HUES48 (cell line): ENCODE measurements at regions not wholly inside any gene's neighbourhood (a gene's known extent, or its start where the extent isn't known, plus 50 kb on each side); places are given as distances from the start of the nearest gene placed in this dataset.

ENCODE experiments used
- H3K27ac ChIP-seq: one replicate; pipeline ENCODE4 v1.7.0; 2013; ENCODE audit warnings: low read depth, low read length, inconsistent platforms
- H3K27me3 ChIP-seq: 2 replicates; pipeline ENCODE4 v1.6.1; 2013; ENCODE audit warnings: mild to moderate bottlenecking, low read length; ENCODE audit not compliant: control insufficient read depth, insufficient read depth
- H3K36me3 ChIP-seq: 2 replicates; pipeline ENCODE4 v1.6.1; 2013; ENCODE audit warnings: low read length; ENCODE audit not compliant: control insufficient read depth, insufficient read depth
- H3K4me1 ChIP-seq: 2 replicates; pipeline ENCODE4 v1.6.1; 2013; ENCODE audit warnings: mild to moderate bottlenecking, low read length; ENCODE audit not compliant: control insufficient read depth, insufficient read depth
- H3K4me3 ChIP-seq: 2 replicates; pipeline ENCODE4 v1.5.1; 2013; ENCODE audit warnings: mild to moderate bottlenecking, low read depth, low read length
- H3K9ac ChIP-seq: 2 replicates; pipeline ENCODE4 v1.6.1; 2013; ENCODE audit warnings: mild to moderate bottlenecking, low read depth, low read length, moderate library complexity
- H3K9me3 ChIP-seq: 2 replicates; pipeline ENCODE4 v1.6.1; 2013; ENCODE audit warnings: low read length; ENCODE audit not compliant: control insufficient read depth, insufficient read depth

GRCh38 chr16:64417711-64418227 is 704.1 kb downstream of the CDH11 start:
- H3K9me3 ChIP-seq, result peaks cover 12% of the 10 kb centered on the region; the same call in 1 of the 2 replicates
- no peaks in the 10 kb centered on the region for H3K27me3 ChIP-seq
- H3K4me3 ChIP-seq, result no peak overlapping the region
- H3K27ac ChIP-seq, result no peak overlapping the region
- H3K4me1 ChIP-seq, result no peaks in the 10 kb centered on the region
- no peak overlapping the region for H3K9ac ChIP-seq
- H3K36me3 ChIP-seq, result no peaks in the 10 kb centered on the region

- no peaks in the 10 kb centered on the region for H3K27me3 ChIP-seq
- H3K36me3 ChIP-seq, result no peaks in the 10 kb centered on the region
- no peaks in the 10 kb centered on the region for H3K4me1 ChIP-seq
- no peak overlapping the region for H3K27ac ChIP-seq
- H3K4me3 ChIP-seq, result no peak overlapping the region
- H3K9ac ChIP-seq, result no peak overlapping the region
- H3K9me3 ChIP-seq, result 0 out of 2 replicates have a peak, but pooled peaks cover 3% of the 10 kb centered on the region
These were observed 705.5 kb downstream of the CDH11 start for GRCh38 chr16:64416216-64417005.

GRCh38 chr16:64412578-64413280 is 709.1 kb downstream of the CDH11 start:
- Histone ChIP-seq H3K4me3 (no peak overlapping the region), H3K4me1 (no peaks in the 10 kb centered on the region), H3K27ac (no peak overlapping the region), H3K27me3 (no peaks in the 10 kb centered on the region), H3K9ac (no peak overlapping the region), H3K9me3 (no peaks in the 10 kb centered on the region), H3K36me3 (no peaks in the 10 kb centered on the region)

GRCh38 chr16:64410306-64410705 is 711.6 kb downstream of the CDH11 start:
- Histone ChIP-seq H3K9ac (no peak overlapping the region), H3K4me3 (no peak overlapping the region), H3K9me3 (no peaks in the 10 kb centered on the region), H3K27ac (no peak overlapping the region), H3K27me3 (no peaks in the 10 kb centered on the region), H3K4me1 (no peaks in the 10 kb centered on the region), H3K36me3 (no peaks in the 10 kb centered on the region)

- H3K9me3 ChIP-seq, result no peaks in the 10 kb centered on the region
These were observed 712.1 kb downstream of the CDH11 start for GRCh38 chr16:64409783-64410210.

GRCh38 chr16:64408699-64409098 is 713.2 kb downstream of the CDH11 start:
- Histone ChIP-seq H3K4me3 (no peak overlapping the region), H3K4me1 (no peaks in the 10 kb centered on the region), H3K27me3 (no peaks in the 10 kb centered on the region), H3K9me3 (no peaks in the 10 kb centered on the region), H3K9ac (no peak overlapping the region), H3K36me3 (no peaks in the 10 kb centered on the region), H3K27ac (no peak overlapping the region)

More at GRCh38 chr16:64409783-64410210, 712.1 kb downstream of the CDH11 start:
- Histone ChIP-seq H3K4me3 (no peak overlapping the region), H3K4me1 (no peaks in the 10 kb centered on the region), H3K27ac (no peak overlapping the region), H3K27me3 (no peaks in the 10 kb centered on the region), H3K36me3 (no peaks in the 10 kb centered on the region), H3K9ac (no peak overlapping the region)

GRCh38 chr16:64406770-64407181 is 715.1 kb downstream of the CDH11 start:
- Histone ChIP-seq H3K36me3 (no peaks in the 10 kb centered on the region), H3K27me3 (no peaks in the 10 kb centered on the region), H3K4me3 (no peak overlapping the region), H3K9ac (no peak overlapping the region), H3K27ac (no peak overlapping the region), H3K4me1 (no peaks in the 10 kb centered on the region), H3K9me3 (no peaks in the 10 kb centered on the region)

- Histone ChIP-seq H3K27ac (no peak overlapping the region), H3K4me3 (no peak overlapping the region), H3K9ac (no peak overlapping the region), H3K4me1 (no peaks in the 10 kb centered on the region), H3K9me3 (no peaks in the 10 kb centered on the region), H3K27me3 (no peaks in the 10 kb centered on the region), H3K36me3 (no peaks in the 10 kb centered on the region)
These were observed 718.5 kb downstream of the CDH11 start for GRCh38 chr16:64403352-64403751.

- Histone ChIP-seq H3K4me3 (no peak overlapping the region), H3K36me3 (no peaks in the 10 kb centered on the region), H3K27ac (no peak overlapping the region), H3K9me3 (no peaks in the 10 kb centered on the region), H3K9ac (no peak overlapping the region), H3K27me3 (no peaks in the 10 kb centered on the region), H3K4me1 (no peaks in the 10 kb centered on the region)
These were observed 723.1 kb downstream of the CDH11 start for GRCh38 chr16:64398793-64399192.

GRCh38 chr16:64397945-64398508 is 723.8 kb downstream of the CDH11 start:
- no peak overlapping the region for H3K4me3 ChIP-seq
- no peak overlapping the region for H3K27ac ChIP-seq

GRCh38 chr16:64397042-64397441 is 724.8 kb downstream of the CDH11 start:
- Histone ChIP-seq H3K9me3 (no peaks in the 10 kb centered on the region), H3K4me3 (no peak overlapping the region), H3K4me1 (no peaks in the 10 kb centered on the region), H3K36me3 (no peaks in the 10 kb centered on the region), H3K27me3 (no peaks in the 10 kb centered on the region), H3K9ac (no peak overlapping the region), H3K27ac (no peak overlapping the region)

More at GRCh38 chr16:64397945-64398508, 723.8 kb downstream of the CDH11 start:
- Histone ChIP-seq H3K27me3 (no peaks in the 10 kb centered on the region), H3K9me3 (no peaks in the 10 kb centered on the region), H3K4me1 (no peaks in the 10 kb centered on the region), H3K36me3 (no peaks in the 10 kb centered on the region), H3K9ac (no peak overlapping the region)
